NAMALWA (cell line): ENCODE measurements at regions not wholly inside any gene's neighbourhood (a gene's known extent, or its start where the extent isn't known, plus 50 kb on each side); places are given as distances from the start of the nearest gene placed in this dataset.
"Not testable (repeated sequence)": the region's sequence is repeated elsewhere in the genome, so short reads cannot be mapped to it uniquely, and the experiment has no call there.

Source experiments
- DNase-seq: peaks from one replicate; pipeline ENCODE4 v3.0.0-alpha.2; 2015; ENCODE audit warnings: low spot score

GRCh38 chr6:169406804-169407203 is 153.2 kb upstream of the THBS2 start:
- DNase-seq = no peak

GRCh38 chr6:169406034-169406433 is 152.4 kb upstream of the THBS2 start:
- no peak for DNase-seq

GRCh38 chr6:169404828-169405227 is 151.2 kb upstream of the THBS2 start:
- DNase-seq = no peak

GRCh38 chr6:169398342-169399105 is 144.9 kb upstream of the THBS2 start:
- DNase-seq = no peak

- DNase-seq = no peak
Observed at GRCh38 chr6:169397684-169398083, 144.0 kb upstream of the THBS2 start.

GRCh38 chr6:169396554-169397163 is 143.0 kb upstream of the THBS2 start:
- no peak for DNase-seq

GRCh38 chr6:169396009-169396539 is 142.4 kb upstream of the THBS2 start:
- not testable (repeated sequence) for DNase-seq

GRCh38 chr6:169395080-169395805 is 141.6 kb upstream of the THBS2 start:
- no peak for DNase-seq

GRCh38 chr6:169393753-169394152 is 140.1 kb upstream of the THBS2 start:
- DNase-seq = no peak

- DNase-seq = no peak
Observed at GRCh38 chr6:169391473-169392071, 137.9 kb upstream of the THBS2 start.

- DNase-seq = no peak
Observed at GRCh38 chr6:169388395-169389166, 134.9 kb upstream of the THBS2 start.

GRCh38 chr6:169387809-169388383 is 134.2 kb upstream of the THBS2 start:
- no peak for DNase-seq

GRCh38 chr6:169386411-169387057 is 132.9 kb upstream of the THBS2 start:
- no peak for DNase-seq

- DNase-seq = no peak
Observed at GRCh38 chr6:169385237-169385880, 131.7 kb upstream of the THBS2 start.

GRCh38 chr6:169384291-169384690 is 130.6 kb upstream of the THBS2 start:
- DNase-seq = no peak

GRCh38 chr6:169383265-169383664 is 129.6 kb upstream of the THBS2 start:
- DNase-seq = no peak

GRCh38 chr6:169382735-169383134 is 129.1 kb upstream of the THBS2 start:
- DNase-seq = no peak

GRCh38 chr6:169381988-169382387 is 128.3 kb upstream of the THBS2 start:
- DNase-seq = no peak

- DNase-seq = no peak
Observed at GRCh38 chr6:169380493-169380892, 126.8 kb upstream of the THBS2 start.

- no peak for DNase-seq
Observed at GRCh38 chr6:169379495-169380070, 125.9 kb upstream of the THBS2 start.
